Lower leg skin (tissue), 4 donors: ENCODE measurements at regions not wholly inside any gene's neighbourhood (a gene's known extent, or its start where the extent isn't known, plus 50 kb on each side); places are given as distances from the start of the nearest gene placed in this dataset.

ENCODE experiments used
- DNase-seq, 2 donors: peaks; one replicate each; pipeline ENCODE4 v3.0.0-alpha.2; 2019; ENCODE audit warnings: low spot score in 2 of 2
- H3K4me3 ChIP-seq: fragments of 200-600 bp; sonication (generic); 2 replicates; pipeline ENCODE4 v1.5.1; 2017; ENCODE audit warnings: mild to moderate bottlenecking, low read depth; ENCODE audit not compliant: poor library complexity, severe bottlenecking
- CTCF ChIP-seq, 3 donors: fragments of 450-650 bp; IDR thresholded peaks; one replicate each; pipeline ENCODE4 v1.5.1; 2016; ENCODE audit warnings: antibody characterized with exemption in 3 of 3, mild to moderate bottlenecking in 3 of 3, moderate library complexity in 2 of 3
- POLR2A ChIP-seq, 2 donors: fragments of 450-650 bp; IDR thresholded peaks; one replicate each; pipeline ENCODE4 v1.6.1; 2016 to 2017; ENCODE audit warnings: antibody characterized with exemption in 2 of 2, mild to moderate bottlenecking in 1 of 2, moderate library complexity in 1 of 2
- WGBS, 2 donors: methylation state at CpG; one replicate each; pipeline ENCODE4 v1.1.5; 2018; 5-methylcytosine and 5-hydroxymethylcytosine counted together
- intact Hi-C: fragments of 100-400 bp; cut with DNase I; formaldehyde crosslinking; loops from one replicate; pipeline ENCODE4 v1.15.0; 2023; ENCODE audit warnings: low total_unique reads

- TF ChIP-seq POLR2A (IDR thresholded peaks at IDR 0.05), result no peak
- TF ChIP-seq CTCF (IDR thresholded peaks at IDR 0.05), result no peak
- DNase-seq, result no peak
- intact Hi-C loops, result no loop called here
- no peak overlapping the region for H3K4me3 ChIP-seq
These were observed 89.5 kb upstream of the NCK2 start for GRCh38 chr2:105655244-105655643.

GRCh38 chr2:105654474-105655004, 90.2 kb upstream of the NCK2 start:
- TF ChIP-seq POLR2A (IDR thresholded peaks at IDR 0.05) (no peak), CTCF (IDR thresholded peaks at IDR 0.05) (no peak)
- DNase-seq, result no peak
- intact Hi-C loops, result no loop called here
- H3K4me3 ChIP-seq, result no peak overlapping the region
- 80 to 89% methylated on average over 2 of the region's 2 CpGs for WGBS, 2 donors

- DNase-seq, result peak in 1 of 2 donors; percentile 26
- no peak overlapping the region for H3K4me3 ChIP-seq
- TF ChIP-seq POLR2A (IDR thresholded peaks at IDR 0.05) (no peak), CTCF (IDR thresholded peaks at IDR 0.05) (no peak)
- intact Hi-C loops, result no loop called here
These were observed 91.4 kb upstream of the NCK2 start for GRCh38 chr2:105653302-105653701.

- intact Hi-C loops, result no loop called here
- no peak overlapping the region for H3K4me3 ChIP-seq
- DNase-seq, result peak in 1 of 2 donors; percentile 49
- WGBS, 2 donors, result 87 to 93% methylated on average over 13 of the region's 13 CpGs
- no peak for TF ChIP-seq CTCF (IDR thresholded peaks at IDR 0.05)
- TF ChIP-seq POLR2A (IDR thresholded peaks at IDR 0.05), result no peak
These were observed 92.5 kb upstream of the NCK2 start for GRCh38 chr2:105652014-105652796.

- no peak overlapping the region for H3K4me3 ChIP-seq
- TF ChIP-seq POLR2A (IDR thresholded peaks at IDR 0.05) (no peak), CTCF (IDR thresholded peaks at IDR 0.05) (no peak)
- DNase-seq, result no peak
- intact Hi-C loops, result no loop called here
- 96 to 100% methylated on average over 2 of the region's 2 CpGs for WGBS, 2 donors
These were observed 95.2 kb upstream of the NCK2 start for GRCh38 chr2:105649534-105649933.

- no peak for TF ChIP-seq POLR2A (IDR thresholded peaks at IDR 0.05)
- TF ChIP-seq CTCF (IDR thresholded peaks at IDR 0.05), result no peak
- intact Hi-C loops, result no loop called here
These were observed 97.0 kb upstream of the NCK2 start for GRCh38 chr2:105647731-105648130.

More at GRCh38 chr2:105647731-105648130, 97.0 kb upstream of the NCK2 start:
- peak in 1 of 2 donors; percentile 54 for DNase-seq
- no peak overlapping the region for H3K4me3 ChIP-seq
- WGBS, 2 donors, result 67% methylated on average over 4 of the region's 4 CpGs
